ENCODE measurements at regions not wholly inside any gene's neighbourhood (a gene's known extent, or its start where the extent isn't known, plus 50 kb on each side); places are given as distances from the start of the nearest gene placed in this dataset.

DNA sequence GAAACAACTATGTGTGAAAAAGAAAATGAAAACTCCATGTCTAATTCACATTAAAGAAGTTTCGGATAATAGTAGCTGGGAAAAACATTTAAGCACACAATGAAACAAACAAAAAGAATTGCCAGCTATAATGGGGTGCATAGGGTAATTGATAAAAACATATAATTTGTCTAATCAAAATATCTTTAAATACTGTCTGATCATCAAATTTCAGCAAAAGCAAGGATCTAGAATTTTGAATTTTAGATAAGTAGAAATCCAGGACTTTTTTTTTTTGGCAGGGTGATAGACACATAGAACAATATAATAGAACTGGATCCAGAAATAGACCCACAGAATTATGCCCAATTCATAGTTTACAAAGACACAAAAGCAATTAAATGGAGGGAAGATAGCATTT is 585.0 kb downstream of the TAF11L14 start:
- TF ChIP-seq EZH2 (IDR thresholded peaks at IDR 0.05; ENCODE audit: insufficient read depth, poor library complexity, severe bottlenecking) (no peak), EZH2phosphoT487 (IDR thresholded peaks at IDR 0.05; ENCODE audit: insufficient read depth, low read depth) (no peak)
